OCI-LY7 (cell line): ENCODE measurements at regions not wholly inside any gene's neighbourhood (a gene's known extent, or its start where the extent isn't known, plus 50 kb on each side); places are given as distances from the start of the nearest gene placed in this dataset.

ENCODE experiments used
- CTCF ChIP-seq: fragments of 200-600 bp; sonication (generic); conservative IDR thresholded peaks from 2 replicates; pipeline ENCODE4 v1.5.1; 2014; ENCODE audit warnings: mild to moderate bottlenecking, antibody characterized with exemption, low read length, moderate library complexity, mixed read lengths
- EZH2phosphoT487 ChIP-seq: fragments of 200-600 bp; sonication (generic); IDR thresholded peaks from 2 replicates; pipeline ENCODE4 v1.6.1; 2018; ENCODE audit warnings: low read depth, borderline replicate concordance, mild to moderate bottlenecking, mixed run types, antibody characterized with exemption, low read length, moderate library complexity, mixed read lengths

GRCh38 chr3:87461443-87461842 is 185.1 kb upstream of the POU1F1 start:
- TF ChIP-seq CTCF (no peak), EZH2phosphoT487 (no peak)
